ENCODE measurements at regions not wholly inside any gene's neighbourhood (a gene's known extent, or its start where the extent isn't known, plus 50 kb on each side); places are given as distances from the start of the nearest gene placed in this dataset.
A peak's percentile ranks its signal among the peaks of the same experiment; 100 is the strongest.

- TF ChIP-seq TFE3 (CRISPR knock-in tag; IDR thresholded peaks at IDR 0.05) (peak; percentile 95), USF2 (CRISPR knock-in tag; IDR thresholded peaks at IDR 0.05) (peak; percentile 70), RREB1 (CRISPR knock-in tag; IDR thresholded peaks at IDR 0.05) (0 out of 2 replicates have a peak, but pooled peaks have one; percentile 11), KDM4B (IDR thresholded peaks at IDR 0.05; ENCODE audit: borderline replicate concordance in 2 of 2, low read depth in 1 of 2) (no peak), MLX (CRISPR knock-in tag; conservative IDR thresholded peaks at IDR 0.05) (no peak), ETV1 (tag; conservative IDR thresholded peaks at IDR 0.05; ENCODE audit: low read depth) (peak; percentile 23; the same call in 1 of the 2 replicates), SMARCA4 (IDR thresholded peaks at IDR 0.05) (no peak), NCOR1 (IDR thresholded peaks at IDR 0.05) (no peak), MAZ (CRISPR knock-in tag; conservative IDR thresholded peaks at IDR 0.05 in 1 of 2, IDR thresholded peaks at IDR 0.05 in 1 of 2) (peak in 1 of 2 experiments; percentile 18; a peak in 1 of 4 replicates), CHCHD3 (CRISPR knock-in tag; IDR thresholded peaks at IDR 0.05) (no peak)
These were observed 55.7 kb upstream of the CLDN5 start (continued) for GRCh38 chr22:19579880-19580279.
